GM23338 (cell line): ENCODE measurements at regions not wholly inside any gene's neighbourhood (a gene's known extent, or its start where the extent isn't known, plus 50 kb on each side); places are given as distances from the start of the nearest gene placed in this dataset.

Experiments
- CREB1 ChIP-seq: fragments of 250-450 bp; sonication (Bioruptor Pico); IDR thresholded peaks from 2 replicates; pipeline ENCODE4 v1.5.0; 2020; ENCODE audit warnings: low read depth, mild to moderate bottlenecking, moderate library complexity
- CTCF ChIP-seq, 2 experiments: fragments of 200-600 bp in 1 of 2; sonication (generic) in 1 of 2; conservative IDR thresholded peaks; 2 replicates each; pipeline versions ENCODE4 v1.5.1 to v1.6.1; 2016 to 2017; ENCODE audit warnings: antibody characterized with exemption in 2 of 2, low read depth in 2 of 2, mild to moderate bottlenecking in 2 of 2, moderate library complexity in 1 of 2
- ETS1 ChIP-seq: IDR thresholded peaks from 2 replicates; pipeline ENCODE4 v1.6.1; 2016; ENCODE audit warnings: antibody characterized with exemption
- JUNB ChIP-seq: IDR thresholded peaks from one replicate; pipeline ENCODE4 v1.6.1; 2016; ENCODE audit warnings: antibody characterized with exemption; ENCODE audit not compliant: unreplicated experiment
- POLR2AphosphoS5 ChIP-seq: IDR thresholded peaks from 2 replicates; pipeline ENCODE4 v1.6.1; 2016; ENCODE audit warnings: antibody characterized with exemption, low read depth
- REST ChIP-seq: IDR thresholded peaks from one replicate; pipeline ENCODE4 v1.6.1; 2018; ENCODE audit warnings: antibody characterized with exemption; ENCODE audit not compliant: unreplicated experiment
- STAT1 ChIP-seq: IDR thresholded peaks from one replicate; pipeline ENCODE4 v1.6.1; 2016; ENCODE audit warnings: antibody characterized with exemption; ENCODE audit not compliant: unreplicated experiment
- ZNF331 ChIP-seq: fragments of 250-450 bp; sonication (Bioruptor Pico); IDR thresholded peaks from 2 replicates; pipeline ENCODE4 v1.5.0; 2020; ENCODE audit warnings: low read depth, mild to moderate bottlenecking, moderate library complexity
- ZNF462 ChIP-seq: fragments of 250-450 bp; sonication (Bioruptor Pico); IDR thresholded peaks from 2 replicates; pipeline ENCODE4 v1.5.0; 2020; ENCODE audit warnings: mild to moderate bottlenecking, moderate library complexity

- TF ChIP-seq ZNF462 (CRISPR knock-in tag): no peak
- TF ChIP-seq ETS1: no peak
- no peak for TF ChIP-seq CREB1
- no peak for TF ChIP-seq POLR2AphosphoS5
- TF ChIP-seq JUNB: no peak
- TF ChIP-seq STAT1: no peak
- TF ChIP-seq CTCF (conservative IDR thresholded peaks at IDR 0.05; ENCODE audit: low read depth in 2 of 2): no peak
- no peak for TF ChIP-seq ZNF331 (CRISPR knock-in tag)
- TF ChIP-seq REST: no peak
These were observed 271.0 kb upstream of the HSF2 start (continued) for GRCh38 chr6:122128445-122128844.
